ENCODE measurements at regions not wholly inside any gene's neighbourhood (a gene's known extent, or its start where the extent isn't known, plus 50 kb on each side); places are given as distances from the start of the nearest gene placed in this dataset.

GRCh38 chr7:115410972-115411686 is 489.2 kb downstream of the MDFIC start:
- no peak overlapping the region for H3K4me3 ChIP-seq (replicated peaks in 1 of 2; ENCODE audit: low read depth in 2 of 2, low read length in 2 of 2)
- DNase-seq (ENCODE audit: low read depth in 2 of 2): no peak
- TF ChIP-seq CTCF (IDR thresholded peaks at IDR 0.05; ENCODE audit: low read depth, low read length): no peak

GRCh38 chr7:115410434-115410820 is 488.5 kb downstream of the MDFIC start:
- no peak for DNase-seq (ENCODE audit: low read depth in 2 of 2)
- no peak for TF ChIP-seq CTCF (IDR thresholded peaks at IDR 0.05; ENCODE audit: low read depth, low read length)
- H3K4me3 ChIP-seq (replicated peaks in 1 of 2; ENCODE audit: low read depth in 2 of 2, low read length in 2 of 2): no peak overlapping the region

GRCh38 chr7:115409682-115410433 is 488.0 kb downstream of the MDFIC start:
- no peak overlapping the region for H3K4me3 ChIP-seq (replicated peaks in 1 of 2; ENCODE audit: low read depth in 2 of 2, low read length in 2 of 2)
- no peak for TF ChIP-seq CTCF (IDR thresholded peaks at IDR 0.05; ENCODE audit: low read depth, low read length)

GRCh38 chr7:115406219-115406618 is 484.3 kb downstream of the MDFIC start:
- TF ChIP-seq CTCF (IDR thresholded peaks at IDR 0.05; ENCODE audit: low read depth, low read length): no peak
- no peak for DNase-seq (ENCODE audit: low read depth in 2 of 2)
- no peak overlapping the region for H3K4me3 ChIP-seq (replicated peaks in 1 of 2; ENCODE audit: low read depth in 2 of 2, low read length in 2 of 2)

More at GRCh38 chr7:115409682-115410433, 488.0 kb downstream of the MDFIC start:
- no peak for DNase-seq (ENCODE audit: low read depth in 2 of 2)

- H3K4me3 ChIP-seq (replicated peaks in 1 of 2; ENCODE audit: low read depth in 2 of 2, low read length in 2 of 2): no peak overlapping the region
- no peak for DNase-seq (ENCODE audit: low read depth in 2 of 2)
- no peak for TF ChIP-seq CTCF (IDR thresholded peaks at IDR 0.05; ENCODE audit: low read depth, low read length)
Measured at GRCh38 chr7:115387137-115387536, 465.2 kb downstream of the MDFIC start.

- no peak for TF ChIP-seq CTCF (IDR thresholded peaks at IDR 0.05; ENCODE audit: low read depth, low read length)
- DNase-seq (ENCODE audit: low read depth in 2 of 2): no peak
- H3K4me3 ChIP-seq (replicated peaks in 1 of 2; ENCODE audit: low read depth in 2 of 2, low read length in 2 of 2): no peak overlapping the region
Measured at GRCh38 chr7:115379321-115379720, 457.4 kb downstream of the MDFIC start.
